Prostate gland (tissue), 2 donors: ENCODE measurements at regions not wholly inside any gene's neighbourhood (a gene's known extent, or its start where the extent isn't known, plus 50 kb on each side); places are given as distances from the start of the nearest gene placed in this dataset.

Source experiments
- DNase-seq: peaks from one replicate; pipeline ENCODE4 v3.0.0-alpha.2; 2019; ENCODE audit warnings: low spot score
- H3K27ac ChIP-seq, 2 donors: fragments of 200-600 bp; sonication (generic); 2 replicates each; pipeline ENCODE4 v1.5.1; 2017 to 2019
- H3K27me3 ChIP-seq: fragments of 200-600 bp; sonication (generic); replicated peaks from 2 replicates; pipeline ENCODE4 v1.5.1; 2019; ENCODE audit not compliant: insufficient read depth
- H3K36me3 ChIP-seq, 2 donors: fragments of 200-600 bp; sonication (generic); 1 replicate in 1 of 2; 2 replicates in 1 of 2; pipeline versions ENCODE4 v1.5.1 to v1.8.1; 2017 to 2019
- H3K4me1 ChIP-seq: fragments of 200-600 bp; sonication (generic); replicated peaks from 2 replicates; pipeline ENCODE4 v1.5.1; 2019
- H3K4me3 ChIP-seq, 2 donors: fragments of 200-600 bp; sonication (generic); 2 replicates each; pipeline ENCODE4 v1.5.1; 2017 to 2019
- H3K9me3 ChIP-seq: fragments of 200-600 bp; sonication (generic); 2 replicates; pipeline ENCODE4 v1.5.1; 2017
- POLR2A ChIP-seq: fragments of 450-650 bp; IDR thresholded peaks from one replicate; pipeline ENCODE4 v1.6.1; 2016; ENCODE audit warnings: antibody characterized with exemption, mild to moderate bottlenecking
- POLR2AphosphoS5 ChIP-seq: sonication (generic); formaldehyde crosslinking; IDR thresholded peaks from one replicate; pipeline ENCODE4 v1.6.1; 2017; ENCODE audit warnings: antibody characterized with exemption
- WGBS: methylation state at CpG from one replicate; pipeline ENCODE4 v1.1.5; 2018; 5-methylcytosine and 5-hydroxymethylcytosine counted together
- intact Hi-C: fragments of 100-400 bp; cut with DNase I; formaldehyde crosslinking; loops from one replicate; pipeline ENCODE4 v1.14.2; 2022
- TF ChIP-seq, protein P1 (sequence below), 4 experiments: fragments of 200-600 bp in 2 of 4; fragments of 450-650 bp in 2 of 4; sonication (generic) in 2 of 4; IDR thresholded peaks; 1 replicate in 3 of 4; 2 replicates in 1 of 4; pipeline ENCODE4 v1.5.1; 2016 to 2019; ENCODE audit warnings: antibody characterized with exemption in 4 of 4, mild to moderate bottlenecking in 2 of 4, moderate library complexity in 2 of 4

DNA sequence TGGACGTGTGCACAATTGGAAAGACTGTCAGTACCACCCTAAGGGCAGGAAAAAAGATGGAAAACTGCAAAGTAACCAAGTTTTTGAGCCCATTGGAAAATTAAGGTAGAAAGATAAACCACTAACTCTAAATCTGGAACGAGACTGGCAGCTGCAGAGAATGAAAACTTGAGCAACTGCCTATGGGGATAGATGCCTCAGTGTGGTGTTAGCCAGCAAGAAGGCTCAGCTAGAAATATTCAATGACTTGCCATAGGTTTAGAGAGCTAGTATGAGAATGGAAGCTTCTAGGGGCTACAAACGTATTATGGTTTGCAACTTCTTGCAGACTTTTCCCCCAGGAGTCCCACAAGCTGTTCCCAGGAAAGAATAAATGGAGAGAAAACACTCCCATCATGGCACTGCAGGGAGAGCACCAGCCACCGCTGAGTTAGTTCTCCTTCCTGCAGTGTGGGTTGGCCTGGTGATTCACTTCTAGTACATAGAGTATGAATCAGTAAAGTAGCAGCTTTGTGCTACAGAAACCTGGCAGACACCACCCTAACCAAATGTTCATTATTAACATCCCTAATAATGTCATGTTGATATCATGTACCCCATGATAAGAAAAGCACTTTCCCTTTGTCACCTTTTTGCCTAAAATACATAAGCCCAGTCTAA, 372.4 kb upstream of the VWC2 start:
- H3K27me3 ChIP-seq = no peaks in the 10 kb centered on the region
- intact Hi-C loops = no loop called here
- H3K36me3 ChIP-seq = no peaks in the 10 kb centered on the region
- TF ChIP-seq POLR2AphosphoS5 (no peak), POLR2A (no peak)
- TF ChIP-seq, protein P1, sequence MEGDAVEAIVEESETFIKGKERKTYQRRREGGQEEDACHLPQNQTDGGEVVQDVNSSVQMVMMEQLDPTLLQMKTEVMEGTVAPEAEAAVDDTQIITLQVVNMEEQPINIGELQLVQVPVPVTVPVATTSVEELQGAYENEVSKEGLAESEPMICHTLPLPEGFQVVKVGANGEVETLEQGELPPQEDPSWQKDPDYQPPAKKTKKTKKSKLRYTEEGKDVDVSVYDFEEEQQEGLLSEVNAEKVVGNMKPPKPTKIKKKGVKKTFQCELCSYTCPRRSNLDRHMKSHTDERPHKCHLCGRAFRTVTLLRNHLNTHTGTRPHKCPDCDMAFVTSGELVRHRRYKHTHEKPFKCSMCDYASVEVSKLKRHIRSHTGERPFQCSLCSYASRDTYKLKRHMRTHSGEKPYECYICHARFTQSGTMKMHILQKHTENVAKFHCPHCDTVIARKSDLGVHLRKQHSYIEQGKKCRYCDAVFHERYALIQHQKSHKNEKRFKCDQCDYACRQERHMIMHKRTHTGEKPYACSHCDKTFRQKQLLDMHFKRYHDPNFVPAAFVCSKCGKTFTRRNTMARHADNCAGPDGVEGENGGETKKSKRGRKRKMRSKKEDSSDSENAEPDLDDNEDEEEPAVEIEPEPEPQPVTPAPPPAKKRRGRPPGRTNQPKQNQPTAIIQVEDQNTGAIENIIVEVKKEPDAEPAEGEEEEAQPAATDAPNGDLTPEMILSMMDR (IDR thresholded peaks at IDR 0.05) = no peak
- no peak overlapping the region for H3K27ac ChIP-seq
- WGBS = 78% methylated on average over 4 of the region's 4 CpGs
- no peak for DNase-seq
- no peaks in the 10 kb centered on the region for H3K4me1 ChIP-seq
- H3K4me3 ChIP-seq = no peak overlapping the region
- no peaks in the 10 kb centered on the region for H3K9me3 ChIP-seq

DNA sequence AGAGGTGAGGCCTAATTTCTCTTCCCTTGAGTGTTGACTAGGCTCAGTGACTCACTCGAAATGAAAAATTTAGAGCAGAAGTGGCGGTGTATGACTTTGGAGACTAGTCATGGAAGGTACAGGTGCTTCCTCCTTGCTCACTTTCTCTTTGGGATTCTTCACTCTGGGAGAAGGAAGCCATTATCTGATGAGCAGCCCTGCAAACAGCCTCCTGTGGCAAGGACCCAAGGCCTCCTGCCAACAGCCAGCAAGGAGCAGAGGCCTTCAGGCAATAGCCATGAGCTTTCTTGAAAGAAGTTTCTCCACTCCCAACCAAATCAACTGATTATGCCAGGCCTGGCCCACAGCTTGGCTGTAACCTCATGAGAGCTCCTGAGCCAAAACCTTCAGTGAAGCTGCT, 369.6 kb upstream of the VWC2 start:
- Histone ChIP-seq H3K4me3 (no peak overlapping the region), H3K27me3 (no peaks in the 10 kb centered on the region), H3K36me3 (no peaks in the 10 kb centered on the region), H3K9me3 (no peaks in the 10 kb centered on the region), H3K4me1 (no peaks in the 10 kb centered on the region), H3K27ac (no peak overlapping the region)
- WGBS = 96% methylated on average over 2 of the region's 2 CpGs
- intact Hi-C loops = no loop called here
- no peak for DNase-seq
- TF ChIP-seq POLR2A (no peak), POLR2AphosphoS5 (no peak)
- TF ChIP-seq, protein P1 (IDR thresholded peaks at IDR 0.05) = no peak

GRCh38 chr7:49407205-49407604, 366.2 kb upstream of the VWC2 start:
- DNase-seq = no peak
- TF ChIP-seq POLR2AphosphoS5 = no peak
- 75% methylated on average over 4 of the region's 4 CpGs for WGBS
- intact Hi-C loops = no loop called here
- Histone ChIP-seq H3K4me1 (no peaks in the 10 kb centered on the region), H3K27ac (no peak overlapping the region), H3K36me3 (no peaks in the 10 kb centered on the region), H3K9me3 (no peaks in the 10 kb centered on the region), H3K27me3 (no peaks in the 10 kb centered on the region), H3K4me3 (no peak overlapping the region)

- no peak for TF ChIP-seq POLR2A
- no peak for TF ChIP-seq POLR2AphosphoS5
- TF ChIP-seq, protein P1 (IDR thresholded peaks at IDR 0.05) = no peak
- Histone ChIP-seq H3K27ac (no peak overlapping the region), H3K4me3 (no peak overlapping the region), H3K9me3 (no peaks in the 10 kb centered on the region), H3K4me1 (no peaks in the 10 kb centered on the region), H3K27me3 (no peaks in the 10 kb centered on the region), H3K36me3 (no peaks in the 10 kb centered on the region)
- DNase-seq = no peak
- intact Hi-C loops = no loop called here
- WGBS = 87% methylated on average over 2 of the region's 2 CpGs
These were observed 356.4 kb upstream of the VWC2 start for GRCh38 chr7:49417034-49417433.

DNA sequence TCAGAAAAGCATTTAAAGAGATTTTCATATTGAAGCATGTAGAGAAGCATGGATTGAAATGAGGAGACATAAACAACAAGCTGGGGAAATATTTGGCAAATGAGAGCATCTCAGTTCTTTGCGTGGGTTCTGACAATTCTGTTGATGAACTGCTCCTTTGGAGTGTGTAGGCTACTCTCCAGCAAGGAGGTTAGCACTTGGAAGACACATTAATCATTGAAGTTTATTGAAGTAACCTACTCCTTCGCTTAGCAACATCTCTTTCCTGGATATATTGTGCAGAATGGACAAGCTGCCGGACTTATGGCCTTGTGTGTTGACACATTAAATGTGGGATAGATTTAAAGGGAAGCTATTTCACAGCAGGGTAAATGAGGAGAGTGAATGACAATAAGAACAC, 354.5 kb upstream of the VWC2 start:
- intact Hi-C loops = no loop called here
- 48% methylated on average over 3 of the region's 3 CpGs for WGBS
- no peak for TF ChIP-seq POLR2AphosphoS5
- Histone ChIP-seq H3K27ac (no peak overlapping the region), H3K36me3 (no peaks in the 10 kb centered on the region), H3K9me3 (no peaks in the 10 kb centered on the region), H3K27me3 (no peaks in the 10 kb centered on the region), H3K4me1 (no peaks in the 10 kb centered on the region), H3K4me3 (no peak overlapping the region)
- no peak for DNase-seq

DNA sequence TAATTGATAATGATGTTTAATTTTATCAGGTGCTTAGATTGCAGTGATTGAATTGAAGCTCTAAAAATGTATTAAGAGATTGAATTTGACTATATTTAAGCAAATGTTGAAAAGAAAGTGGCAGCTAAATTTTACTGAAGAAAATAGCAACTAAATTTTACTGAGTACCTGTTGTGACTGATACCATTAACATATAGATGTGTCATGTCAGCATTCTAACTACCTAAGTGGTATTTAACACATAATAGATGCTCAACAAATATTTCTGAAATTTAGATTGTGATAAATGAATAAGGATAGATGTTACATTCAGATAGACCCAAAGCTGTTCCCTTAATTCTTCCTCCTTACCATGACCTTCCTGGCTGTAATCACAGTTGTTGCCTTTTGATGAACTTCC, 350.9 kb upstream of the VWC2 start:
- Histone ChIP-seq H3K9me3 (no peaks in the 10 kb centered on the region), H3K36me3 (no peaks in the 10 kb centered on the region), H3K4me1 (no peaks in the 10 kb centered on the region), H3K4me3 (no peak overlapping the region), H3K27me3 (no peaks in the 10 kb centered on the region), H3K27ac (no peak overlapping the region)
- TF ChIP-seq POLR2A (no peak), POLR2AphosphoS5 (no peak)
- TF ChIP-seq, protein P1 (IDR thresholded peaks at IDR 0.05) = no peak
- DNase-seq = no peak
- intact Hi-C loops = no loop called here
